ENCODE measurements at regions not wholly inside any gene's neighbourhood (a gene's known extent, or its start where the extent isn't known, plus 50 kb on each side); places are given as distances from the start of the nearest gene placed in this dataset.

GRCh38 chr3:158958873-158959272 lies 157.0 kb downstream of the MFSD1 start:
- DNase-seq (no peak), ATAC-seq (no peak)
- intact Hi-C loops (cut with DNase I), result no loop called here

GRCh38 chr3:158961471-158961870 lies 159.6 kb downstream of the MFSD1 start:
- intact Hi-C loops (cut with DNase I), result no loop called here
- ATAC-seq, result no peak
- DNase-seq, result no peak

- intact Hi-C loops (cut with DNase I), result no loop called here
- no peak for DNase-seq
- no peak for ATAC-seq
These were observed 160.1 kb downstream of the MFSD1 start for GRCh38 chr3:158961911-158962310.

GRCh38 chr3:158970006-158970405 lies 168.2 kb downstream of the MFSD1 start:
- DNase-seq, result no peak
- no peak for ATAC-seq

GRCh38 chr3:158974904-158975303 lies 173.1 kb downstream of the MFSD1 start:
- ATAC-seq (no peak), DNase-seq (no peak)
- intact Hi-C loops (cut with DNase I), result no loop called here

More at GRCh38 chr3:158970006-158970405, 168.2 kb downstream of the MFSD1 start:
- intact Hi-C loops (cut with DNase I), result no loop called here

- ATAC-seq (no peak), DNase-seq (no peak)
- intact Hi-C loops (cut with DNase I), result no loop called here
These were observed 175.1 kb downstream of the MFSD1 start for GRCh38 chr3:158976966-158977365.

GRCh38 chr3:158977497-158977896 lies 175.6 kb downstream of the MFSD1 start:
- intact Hi-C loops (cut with DNase I), result no loop called here
- DNase-seq (no peak), ATAC-seq (no peak)

GRCh38 chr3:158983216-158984099 lies 181.6 kb downstream of the MFSD1 start:
- ATAC-seq, result no peak
- intact Hi-C loops (cut with DNase I), result no loop called here
- DNase-seq, result no peak

GRCh38 chr3:158991146-158991705 lies 189.4 kb downstream of the MFSD1 start:
- ATAC-seq (no peak), DNase-seq (no peak)
- intact Hi-C loops (cut with DNase I), result no loop called here

- DNase-seq (no peak), ATAC-seq (no peak)
- intact Hi-C loops (cut with DNase I), result no loop called here
These were observed 190.6 kb downstream of the MFSD1 start for GRCh38 chr3:158992463-158992862.

GRCh38 chr3:158994386-158994785 lies 192.5 kb downstream of the MFSD1 start:
- ATAC-seq (no peak), DNase-seq (no peak)
- intact Hi-C loops (cut with DNase I), result no loop called here

- ATAC-seq (no peak), DNase-seq (no peak)
- intact Hi-C loops (cut with DNase I), result no loop called here
These were observed 199.9 kb downstream of the MFSD1 start for GRCh38 chr3:159001711-159002110.

GRCh38 chr3:159005137-159005536 lies 203.3 kb downstream of the MFSD1 start:
- DNase-seq, result no peak
- intact Hi-C loops (cut with DNase I), result no loop called here
- no peak for ATAC-seq

GRCh38 chr3:159007331-159007730 lies 205.5 kb downstream of the MFSD1 start:
- ATAC-seq (no peak), DNase-seq (no peak)
- intact Hi-C loops (cut with DNase I), result no loop called here

GRCh38 chr3:159008401-159008800 lies 206.5 kb downstream of the MFSD1 start:
- no peak for DNase-seq
- no peak for ATAC-seq
- intact Hi-C loops (cut with DNase I), result no loop called here

- intact Hi-C loops (cut with DNase I), result no loop called here
- DNase-seq, result no peak
- ATAC-seq, result no peak
These were observed 216.5 kb downstream of the MFSD1 start for GRCh38 chr3:159018341-159018740.

- no peak for ATAC-seq
- intact Hi-C loops (cut with DNase I), result no loop called here
These were observed 223.9 kb downstream of the MFSD1 start for GRCh38 chr3:159025733-159026132.

GRCh38 chr3:159026510-159026909 lies 224.7 kb downstream of the MFSD1 start:
- no peak for DNase-seq
- ATAC-seq, result no peak
- intact Hi-C loops (cut with DNase I), result no loop called here

More at GRCh38 chr3:159025733-159026132, 223.9 kb downstream of the MFSD1 start:
- no peak for DNase-seq

- no peak for DNase-seq
- intact Hi-C loops (cut with DNase I), result no loop called here
- ATAC-seq, result no peak
These were observed 226.9 kb downstream of the MFSD1 start for GRCh38 chr3:159028706-159029105.

GRCh38 chr3:159029306-159030026 lies 227.6 kb downstream of the MFSD1 start:
- DNase-seq (no peak), ATAC-seq (no peak)
- intact Hi-C loops (cut with DNase I), result no loop called here
